ENCODE measurements at regions not wholly inside any gene's neighbourhood (a gene's known extent, or its start where the extent isn't known, plus 50 kb on each side); places are given as distances from the start of the nearest gene placed in this dataset.
"Not testable (repeated sequence)": the region's sequence is repeated elsewhere in the genome, so short reads cannot be mapped to it uniquely, and the experiment has no call there.

GRCh38 chr4:179695175-179695574, 2252.9 kb upstream of the AGA start:
- DNase-seq (ENCODE audit: low read depth in 4 of 4, low spot score in 2 of 4) = no peak

GRCh38 chr4:179698321-179698720, 2256.1 kb upstream of the AGA start:
- DNase-seq (ENCODE audit: low read depth in 4 of 4, low spot score in 2 of 4) = no peak

- DNase-seq (ENCODE audit: low read depth in 4 of 4, low spot score in 2 of 4) = no peak
These were observed 2267.9 kb upstream of the AGA start for GRCh38 chr4:179709961-179710624.

GRCh38 chr4:179719766-179720450, 2277.7 kb upstream of the AGA start:
- DNase-seq (ENCODE audit: low read depth in 4 of 4, low spot score in 2 of 4) = no peak

- not testable (repeated sequence) for DNase-seq (ENCODE audit: low read depth in 4 of 4, low spot score in 2 of 4)
These were observed 2284.3 kb upstream of the AGA start for GRCh38 chr4:179726491-179726890.

GRCh38 chr4:179728305-179728704, 2286.1 kb upstream of the AGA start:
- DNase-seq (ENCODE audit: low read depth in 4 of 4, low spot score in 2 of 4) = no peak

GRCh38 chr4:179736820-179737219, 2294.6 kb upstream of the AGA start:
- DNase-seq (ENCODE audit: low read depth in 4 of 4, low spot score in 2 of 4) = not testable (repeated sequence)

- DNase-seq (ENCODE audit: low read depth in 4 of 4, low spot score in 2 of 4) = no peak
These were observed 2296.6 kb upstream of the AGA start for GRCh38 chr4:179738822-179739221.

GRCh38 chr4:179747218-179747910, 2305.1 kb upstream of the AGA start:
- DNase-seq (ENCODE audit: low read depth in 4 of 4, low spot score in 2 of 4) = no peak

GRCh38 chr4:179748837-179749236, 2306.6 kb upstream of the AGA start:
- DNase-seq (ENCODE audit: low read depth in 4 of 4, low spot score in 2 of 4) = no peak

GRCh38 chr4:179750374-179750773, 2308.1 kb upstream of the AGA start:
- DNase-seq (ENCODE audit: low read depth in 4 of 4, low spot score in 2 of 4) = no peak

GRCh38 chr4:179751669-179752068, 2309.4 kb upstream of the AGA start:
- no peak for DNase-seq (ENCODE audit: low read depth in 4 of 4, low spot score in 2 of 4)

GRCh38 chr4:179755322-179755721, 2313.1 kb upstream of the AGA start:
- DNase-seq (ENCODE audit: low read depth in 4 of 4, low spot score in 2 of 4) = no peak

- no peak for DNase-seq (ENCODE audit: low read depth in 4 of 4, low spot score in 2 of 4)
These were observed 2315.4 kb upstream of the AGA start for GRCh38 chr4:179757641-179758040.

- no peak for DNase-seq (ENCODE audit: low read depth in 4 of 4, low spot score in 2 of 4)
These were observed 2320.6 kb upstream of the AGA start for GRCh38 chr4:179762840-179763239.

GRCh38 chr4:179766938-179767337, 2324.7 kb upstream of the AGA start:
- no peak for DNase-seq (ENCODE audit: low read depth in 4 of 4, low spot score in 2 of 4)

GRCh38 chr4:179768996-179769395, 2326.8 kb upstream of the AGA start:
- DNase-seq (ENCODE audit: low read depth in 4 of 4, low spot score in 2 of 4) = no peak

- DNase-seq (ENCODE audit: low read depth in 4 of 4, low spot score in 2 of 4) = no peak
These were observed 2355.5 kb upstream of the AGA start for GRCh38 chr4:179797738-179798137.

GRCh38 chr4:179803857-179804256, 2361.6 kb upstream of the AGA start:
- DNase-seq (ENCODE audit: low read depth in 4 of 4, low spot score in 2 of 4) = no peak

- DNase-seq (ENCODE audit: low read depth in 4 of 4, low spot score in 2 of 4) = no peak
These were observed 2362.2 kb upstream of the AGA start for GRCh38 chr4:179804440-179804839.

GRCh38 chr4:179817317-179817716, 2375.1 kb upstream of the AGA start:
- DNase-seq (ENCODE audit: low read depth in 4 of 4, low spot score in 2 of 4) = no peak

GRCh38 chr4:179823342-179823741, 2381.1 kb upstream of the AGA start:
- DNase-seq (ENCODE audit: low read depth in 4 of 4, low spot score in 2 of 4) = no peak
